RWPE1 (cell line): ENCODE measurements at regions not wholly inside any gene's neighbourhood (a gene's known extent, or its start where the extent isn't known, plus 50 kb on each side); places are given as distances from the start of the nearest gene placed in this dataset.

ENCODE experiments used
- CTCF ChIA-PET: fragments of 350-600 bp; sonication (Branson Sonifier 250); formaldehyde crosslinking; extraction: SDS; loops from one replicate; lab custom pipeline; 2021; lab: Yijun Ruan, JAX
- POLR2A ChIA-PET: fragments of 400-600 bp; formaldehyde crosslinking; extraction: SDS; loops from one replicate; lab custom pipeline; 2020; ENCODE audit warnings: antibody characterized with exemption; ENCODE audit not compliant: low non-redundant PET; lab: Yijun Ruan, JAX
- DNase-seq: peaks from one replicate; pipeline ENCODE4 v3.0.0; 2012; ENCODE audit warnings: low spot score
- H3K27ac ChIP-seq: fragments of 450-650 bp; 2 replicates; pipeline ENCODE4 v1.5.1; 2017
- CTCF ChIP-seq: fragments of 450-650 bp; conservative IDR thresholded peaks from 2 replicates; pipeline ENCODE4 v1.5.1; 2017; ENCODE audit warnings: low read depth, mild to moderate bottlenecking

- DNase-seq = no peak
- POLR2A ChIA-PET = no interaction called here
- H3K27ac ChIP-seq = no peak overlapping the region
- TF ChIP-seq CTCF = no peak
- CTCF ChIA-PET = interaction anchor here (0.5 to 0.7 kb wide), 2 partner anchors 22 to 64 kb away, joined by 3 to 4 read pairs; no protein-coding TSS in a partner anchor
Measured at GRCh38 chr2:205872716-205873115, 190.4 kb downstream of the NRP2 start.

- no peak for DNase-seq
- CTCF ChIA-PET = no interaction called here
- H3K27ac ChIP-seq = no peak overlapping the region
- POLR2A ChIA-PET = no interaction called here
- no peak for TF ChIP-seq CTCF
Measured at GRCh38 chr2:205869439-205869838, 187.1 kb downstream of the NRP2 start.

GRCh38 chr2:205868773-205869333 lies 186.6 kb downstream of the NRP2 start:
- POLR2A ChIA-PET = no interaction called here
- no peak overlapping the region for H3K27ac ChIP-seq
- no peak for TF ChIP-seq CTCF
- no peak for DNase-seq
- CTCF ChIA-PET = no interaction called here

- ChIA-PET POLR2A (no interaction called here), CTCF (no interaction called here)
- no peak for DNase-seq
- TF ChIP-seq CTCF = no peak
- no peak overlapping the region for H3K27ac ChIP-seq
Measured at GRCh38 chr2:205868053-205868452, 185.8 kb downstream of the NRP2 start.

GRCh38 chr2:205867371-205867770 lies 185.1 kb downstream of the NRP2 start:
- no peak overlapping the region for H3K27ac ChIP-seq
- TF ChIP-seq CTCF = no peak
- CTCF ChIA-PET = no interaction called here
- DNase-seq = no peak
- POLR2A ChIA-PET = no interaction called here

GRCh38 chr2:205865905-205866441 lies 183.7 kb downstream of the NRP2 start:
- ChIA-PET POLR2A (no interaction called here), CTCF (no interaction called here)
- no peak for DNase-seq
- no peak for TF ChIP-seq CTCF
- no peak overlapping the region for H3K27ac ChIP-seq
